HEK293 (cell line): ENCODE measurements at regions not wholly inside any gene's neighbourhood (a gene's known extent, or its start where the extent isn't known, plus 50 kb on each side); places are given as distances from the start of the nearest gene placed in this dataset.

Experiments
- CTCF ChIA-PET: fragments of 350-600 bp; formaldehyde crosslinking; extraction: SDS; loops from one replicate; lab custom pipeline; 2021; ENCODE audit warnings: antibody characterized with exemption; lab: Yijun Ruan, JAX
- POLR2A ChIA-PET: fragments of 300-600 bp; formaldehyde crosslinking; extraction: SDS; loops from one replicate; lab custom pipeline; 2020; ENCODE audit warnings: antibody characterized with exemption, inconsistent platforms; lab: Yijun Ruan, JAX
- H3K27ac ChIP-seq: fragments of 200-500 bp; sonication (Bioruptor generic); 2 replicates; pipeline ENCODE4 v1.5.1; 2014; ENCODE audit warnings: low read depth, low read length, control low read depth, inconsistent platforms; ENCODE audit errors: extremely low read depth
- H3K36me3 ChIP-seq, 2 experiments: fragments of 200-500 bp in 1 of 2; sonication (Bioruptor generic) in 1 of 2; 1 replicate in 1 of 2; 2 replicates in 1 of 2; pipeline ENCODE4 v1.5.1; 2014 to 2017; ENCODE audit warnings: inconsistent platforms in 2 of 2, low read length in 2 of 2; ENCODE audit not compliant: control insufficient read depth in 2 of 2, insufficient read depth in 1 of 2
- H3K4me1 ChIP-seq: fragments of 200-500 bp; sonication (Bioruptor generic); 2 replicates; pipeline ENCODE4 v1.5.1; 2014; ENCODE audit warnings: mild to moderate bottlenecking, low read length, inconsistent platforms; ENCODE audit not compliant: control insufficient read depth, insufficient read depth
- H3K4me3 ChIP-seq: 2 replicates; pipeline ENCODE4 v1.5.1; 2011; ENCODE audit warnings: low read depth, mild to moderate bottlenecking, control low read depth, low read length, moderate library complexity
- H3K9me3 ChIP-seq: fragments of 200-500 bp; sonication (Bioruptor generic); 2 replicates; pipeline ENCODE4 v1.5.1; 2014; ENCODE audit warnings: low read depth, low read length, inconsistent platforms; ENCODE audit not compliant: control insufficient read depth, insufficient read depth
- GFI1B ChIP-seq: fragments of 450-650 bp; formaldehyde crosslinking; IDR thresholded peaks from 2 replicates; pipeline ENCODE4 v1.5.1; 2016; ENCODE audit warnings: missing biosample characterization, missing genetic modification characterization
- GLI2 ChIP-seq: fragments of 450-650 bp; formaldehyde crosslinking; IDR thresholded peaks from 2 replicates; pipeline ENCODE4; 2017; ENCODE audit warnings: missing biosample characterization, missing genetic modification characterization, low read depth, borderline replicate concordance
- HOXD13 ChIP-seq: sonication (generic); formaldehyde crosslinking; IDR thresholded peaks from 2 replicates; pipeline ENCODE4 v1.8.0; 2022; ENCODE audit warnings: missing genetic modification reagents, borderline replicate concordance
- KLF16 ChIP-seq: fragments of 450-650 bp; formaldehyde crosslinking; IDR thresholded peaks from 2 replicates; pipeline ENCODE4 v1.5.1; 2017; ENCODE audit warnings: missing biosample characterization, missing genetic modification characterization
- TSHZ1 ChIP-seq: fragments of 450-650 bp; formaldehyde crosslinking; IDR thresholded peaks from 2 replicates; pipeline ENCODE4 v1.5.1; 2016; ENCODE audit warnings: missing biosample characterization, missing genetic modification characterization, borderline replicate concordance
- YY1 ChIP-seq: fragments of 450-650 bp; formaldehyde crosslinking; IDR thresholded peaks from 2 replicates; pipeline ENCODE4 v1.5.1; 2018; ENCODE audit warnings: missing biosample characterization, missing genetic modification characterization
- ZBTB44 ChIP-seq: fragments of 450-650 bp; IDR thresholded peaks from 2 replicates; pipeline ENCODE4 v1.5.1; 2018; ENCODE audit warnings: missing biosample characterization, mild to moderate bottlenecking, missing genetic modification characterization
- ZNF112 ChIP-seq: fragments of 450-650 bp; formaldehyde crosslinking; IDR thresholded peaks from 2 replicates; pipeline ENCODE4 v1.5.0; 2017; ENCODE audit warnings: missing biosample characterization, missing genetic modification characterization
- ZNF138 ChIP-seq: fragments of 450-650 bp; formaldehyde crosslinking; IDR thresholded peaks from 2 replicates; pipeline ENCODE4 v1.5.1; 2016; ENCODE audit warnings: missing biosample characterization, missing genetic modification characterization, borderline replicate concordance
- ZNF16 ChIP-seq: fragments of 450-650 bp; formaldehyde crosslinking; IDR thresholded peaks from 2 replicates; pipeline ENCODE4 v1.5.1; 2016; ENCODE audit warnings: low read depth, missing biosample characterization, missing genetic modification characterization
- ZNF18 ChIP-seq: fragments of 450-650 bp; formaldehyde crosslinking; IDR thresholded peaks from 2 replicates; pipeline ENCODE4 v1.5.1; 2016; ENCODE audit warnings: missing biosample characterization, missing genetic modification characterization
- ZNF214 ChIP-seq: fragments of 450-650 bp; formaldehyde crosslinking; IDR thresholded peaks from 2 replicates; pipeline ENCODE4 v1.5.1; 2017; ENCODE audit warnings: missing biosample characterization, mild to moderate bottlenecking, missing genetic modification characterization, borderline replicate concordance
- ZNF292 ChIP-seq: fragments of 450-650 bp; formaldehyde crosslinking; IDR thresholded peaks from 2 replicates; pipeline ENCODE4 v1.5.1; 2016; ENCODE audit warnings: low read depth, missing biosample characterization, missing genetic modification characterization, borderline replicate concordance
- ZNF354C ChIP-seq: fragments of 450-650 bp; formaldehyde crosslinking; IDR thresholded peaks from 2 replicates; pipeline ENCODE4 v1.5.1; 2016; ENCODE audit warnings: missing biosample characterization, missing genetic modification characterization, low read depth, borderline replicate concordance
- ZNF366 ChIP-seq: fragments of 450-650 bp; formaldehyde crosslinking; conservative IDR thresholded peaks from 2 replicates; pipeline ENCODE4 v1.5.1; 2016; ENCODE audit warnings: missing biosample characterization, missing genetic modification characterization
- ZNF433 ChIP-seq: fragments of 450-650 bp; formaldehyde crosslinking; IDR thresholded peaks from 2 replicates; pipeline ENCODE4 v1.5.1; 2016; ENCODE audit warnings: missing biosample characterization, missing genetic modification characterization, low read depth
- ZNF473 ChIP-seq: fragments of 450-650 bp; formaldehyde crosslinking; IDR thresholded peaks from 2 replicates; pipeline ENCODE4 v1.5.1; 2017; ENCODE audit warnings: missing biosample characterization, missing genetic modification characterization
- ZNF555 ChIP-seq: fragments of 450-650 bp; formaldehyde crosslinking; conservative IDR thresholded peaks from 2 replicates; pipeline ENCODE4 v1.5.1; 2017; ENCODE audit warnings: missing biosample characterization, mild to moderate bottlenecking, missing genetic modification characterization, inconsistent platforms
- ZNF561 ChIP-seq: fragments of 450-650 bp; IDR thresholded peaks from 2 replicates; pipeline ENCODE4 v1.5.1; 2018; ENCODE audit warnings: missing biosample characterization, missing genetic modification characterization, borderline replicate concordance
- ZNF777 ChIP-seq: fragments of 450-650 bp; formaldehyde crosslinking; IDR thresholded peaks from 2 replicates; pipeline ENCODE4 v1.5.1; 2017; ENCODE audit warnings: missing biosample characterization, missing genetic modification characterization, borderline replicate concordance
- ZNF791 ChIP-seq: fragments of 450-650 bp; formaldehyde crosslinking; IDR thresholded peaks from 2 replicates; pipeline ENCODE4 v1.5.1; 2016; ENCODE audit warnings: missing biosample characterization, missing genetic modification characterization

DNA sequence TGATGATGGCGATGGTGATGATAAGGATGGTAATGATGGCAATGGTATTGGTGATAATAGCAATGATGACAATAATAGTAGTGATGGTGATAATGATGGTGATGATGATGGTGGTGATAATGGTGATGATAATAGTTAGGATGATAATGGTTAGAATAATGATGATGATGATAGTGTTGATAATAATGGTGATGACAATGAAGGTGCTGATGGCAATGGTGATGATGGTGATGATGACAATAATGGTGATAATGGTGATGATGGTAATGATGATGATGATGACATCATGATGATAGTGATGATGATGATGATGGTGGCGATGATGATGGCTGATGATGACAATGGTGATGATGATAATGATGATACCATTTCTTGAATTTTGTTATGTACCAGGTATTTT lies 309.9 kb downstream of the MIAT start (continued):
- TF ChIP-seq ZNF777 (no peak), ZNF366 (no peak), ZNF138 (tag by site-specific recombination) (no peak), ZNF354C (tag by site-specific recombination) (no peak)

- Histone ChIP-seq H3K4me3 (no peak overlapping the region), H3K4me1 (no peaks in the 10 kb centered on the region), H3K9me3 (no peaks in the 10 kb centered on the region), H3K36me3 (no peaks in the 10 kb centered on the region), H3K27ac (no peak overlapping the region)
- TF ChIP-seq ZNF561, result no peak
- no peak for TF ChIP-seq ZNF16 (tag by site-specific recombination)
- TF ChIP-seq KLF16 (tag by site-specific recombination), result no peak
- no peak for TF ChIP-seq ZBTB44
- TF ChIP-seq ZNF214, result no peak
- no peak for TF ChIP-seq GLI2 (tag by site-specific recombination)
- no peak for TF ChIP-seq ZNF433 (tag by site-specific recombination)
- TF ChIP-seq TSHZ1, result no peak
- no peak for TF ChIP-seq GFI1B (tag by site-specific recombination)
- TF ChIP-seq ZNF292 (tag by site-specific recombination), result no peak
- TF ChIP-seq ZNF112, result no peak
- TF ChIP-seq ZNF473 (tag by site-specific recombination), result no peak
- TF ChIP-seq ZNF791 (tag by site-specific recombination), result no peak
- POLR2A ChIA-PET, result no interaction called here
- CTCF ChIA-PET, result no interaction called here
Measured at GRCh38 chr22:26968859-26969523, 311.6 kb downstream of the MIAT start.

- Histone ChIP-seq H3K9me3 (no peaks in the 10 kb centered on the region), H3K27ac (no peak overlapping the region), H3K4me1 (no peaks in the 10 kb centered on the region), H3K36me3 (no peaks in the 10 kb centered on the region), H3K4me3 (no peak overlapping the region)
- ChIA-PET CTCF (interaction anchor here (0.7 kb wide), 1 partner anchor 243 kb away, joined by 3 read pairs; no protein-coding TSS in a partner anchor), POLR2A (no interaction called here)
- TF ChIP-seq HOXD13 (CRISPR knock-in tag), result no peak
- no peak for TF ChIP-seq ZNF18 (tag by site-specific recombination)
- TF ChIP-seq ZNF555 (tag by site-specific recombination), result no peak
- no peak for TF ChIP-seq YY1 (tag by site-specific recombination)
- TF ChIP-seq ZNF138 (tag by site-specific recombination), result no peak
Measured at GRCh38 chr22:26970809-26971394, 313.5 kb downstream of the MIAT start.
